ENCODE measurements at regions not wholly inside any gene's neighbourhood (a gene's known extent, or its start where the extent isn't known, plus 50 kb on each side); places are given as distances from the start of the nearest gene placed in this dataset.

DNA sequence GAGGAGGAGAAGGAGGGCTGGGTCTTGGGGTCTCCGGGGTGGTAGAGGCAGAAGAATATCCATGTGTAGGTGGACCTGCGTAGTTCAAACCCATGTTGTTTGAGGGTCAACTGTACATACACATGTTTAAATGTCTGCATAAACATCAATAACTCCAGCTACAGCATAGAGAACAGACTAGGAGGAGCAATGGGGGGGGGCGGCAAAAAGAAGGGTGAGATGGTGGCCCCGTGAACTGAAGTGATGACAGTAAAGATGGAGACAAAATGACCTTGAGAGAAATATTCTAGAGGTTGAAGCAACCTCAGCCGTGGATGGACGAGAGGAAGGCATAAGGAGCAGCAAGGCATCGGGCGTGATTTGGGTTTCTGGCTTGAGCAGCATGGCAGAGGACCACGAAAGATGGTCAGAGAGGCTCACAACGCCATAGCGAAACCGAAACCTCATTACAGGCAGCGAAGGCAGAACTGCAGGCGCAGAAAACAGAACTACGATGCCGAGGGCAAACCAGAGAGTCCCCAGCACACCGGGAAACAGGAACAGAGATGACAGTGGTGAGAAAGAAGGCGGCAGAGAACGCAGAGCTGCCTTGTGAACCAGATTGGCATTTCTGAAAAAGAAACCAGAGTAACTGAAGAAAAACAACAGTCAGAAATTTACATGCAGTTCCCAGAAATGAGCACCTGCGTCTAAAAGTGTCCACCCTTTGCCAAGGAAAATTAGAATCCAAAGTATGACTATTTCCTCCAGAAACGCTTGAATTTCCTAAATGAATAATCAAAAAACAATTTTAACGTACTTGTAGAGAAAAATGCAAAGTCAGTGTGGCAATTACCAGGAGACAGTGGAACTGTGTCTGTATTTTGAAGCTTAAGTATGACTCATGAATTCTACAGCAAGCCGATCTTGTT is 50.3 kb upstream of the ENPP6 start:
- Histone ChIP-seq H4K5ac (ENCODE audit: low read depth, low read length) (peak overlapping the region; percentile 42), H4K91ac (ENCODE audit: insufficient read depth, low read depth, low read length) (peak overlapping the region; percentile 88), H2BK120ac (ENCODE audit: low read depth, low read length) (peak overlapping the region; percentile 95), H3K4me1 (ENCODE audit: control insufficient read depth, insufficient read depth, low read length) (peaks cover 13% of the 10 kb centered on the region), H2AFZ (replicated peaks; ENCODE audit: low read length, poor library complexity) (peak overlapping the region; percentile 86), H3K4me2 (ENCODE audit: low read depth, low read length) (peak overlapping the region; percentile 70), H3K27ac (ENCODE audit: insufficient read depth, low read length) (peak overlapping the region; percentile 80), H3K56ac (ENCODE audit: extremely low read depth, insufficient read depth, low read length) (no peak overlapping the region), H4K20me1 (ENCODE audit: insufficient read depth, low read length) (no peaks in the 10 kb centered on the region), H2BK15ac (ENCODE audit: low read depth, low read length) (peak overlapping the region; percentile 94; the same call in 2 of the 3 replicates), H3K9ac (ENCODE audit: low read depth, low read length) (peak overlapping the region; percentile 1; the same call in 1 of the 2 replicates), H3K9me3 (ENCODE audit: control insufficient read depth, insufficient read depth, low read length) (no peaks in the 10 kb centered on the region), H3K14ac (replicated peaks; ENCODE audit: low read depth, low read length) (peak overlapping the region; percentile 87), H3K18ac (ENCODE audit: low read depth, low read length) (peak overlapping the region; percentile 49), H3K36me3 (ENCODE audit: control insufficient read depth, insufficient read depth, low read length) (no peaks in the 10 kb centered on the region), H3K9me1 (ENCODE audit: insufficient read depth, low read length) (peaks cover 6% of the 10 kb centered on the region; the same call in 1 of the 2 replicates), H2AK9ac (replicated peaks; ENCODE audit: low read depth, low read length, poor library complexity) (peak overlapping the region; percentile 43), H3K79me1 (ENCODE audit: low read depth in 1 of 2, low read length in 2 of 2) (no peaks in the 10 kb centered on the region), H2AK5ac (ENCODE audit: low read depth, low read length) (peak overlapping the region; percentile 81), H2BK5ac (ENCODE audit: low read depth, low read length, poor library complexity, severe bottlenecking) (peak overlapping the region; percentile 90), H3K27me3 (ENCODE audit: control insufficient read depth, insufficient read depth, low read length) (no peaks in the 10 kb centered on the region), H3K23ac (ENCODE audit: low read depth, low read length) (peak overlapping the region; percentile 64; the same call in 1 of the 2 replicates), H3K4ac (ENCODE audit: low read depth, low read length) (peak overlapping the region; percentile 94), H2BK20ac (ENCODE audit: low read depth, low read length) (peak overlapping the region; percentile 90), H3K4me3 (ENCODE audit: insufficient read depth, low read depth, low read length) (no peak overlapping the region), H4K8ac (ENCODE audit: low read depth in 2 of 2, low read length in 2 of 2) (peak overlapping the region; percentile 45 to 81; a peak in 3 of 4 replicates)
- ATAC-seq (ENCODE audit: low read depth): peak; percentile 77
- WGBS, 2 experiments (ENCODE audit: extremely low coverage in 2 of 2, insufficient read length in 1 of 2): 92% methylated on average over 10 of the region's 23 CpGs; no CpG with 5 or more reads in 1 of the 2 experiments
- dilution Hi-C loops (cut with HindIII; ENCODE audit: low sequenced_read_pairs, unreplicated experiment): no loop called here
- ChIA-PET POLR2A (ENCODE audit: unreplicated experiment) (interaction anchor here (0.6 kb wide), 1 partner anchor 196 kb away, joined by 3 read pairs; no protein-coding TSS in a partner anchor), CTCF (interaction anchor here (1.0 kb wide), 1 partner anchor 20 kb away, joined by 3 read pairs; no protein-coding TSS in a partner anchor)
- no TSS peak for BruUV-seq (replicated peaks)
- in situ Hi-C loops (cut with MboI; ENCODE audit: low sequenced_read_pairs): no loop called here
- DNase-seq: peak; percentile 97
- intact Hi-C loops (cut with micrococcal nuclease): loop anchor here (2.0 to 5.0 kb wide), 3 partner anchors 115 to 464 kb away; partner anchors contain the start of gene CENPU
- TF ChIP-seq RCOR1 (IDR thresholded peaks at IDR 0.05; ENCODE audit: insufficient replicate concordance, low read length): no peak
- TF ChIP-seq, protein P1, sequence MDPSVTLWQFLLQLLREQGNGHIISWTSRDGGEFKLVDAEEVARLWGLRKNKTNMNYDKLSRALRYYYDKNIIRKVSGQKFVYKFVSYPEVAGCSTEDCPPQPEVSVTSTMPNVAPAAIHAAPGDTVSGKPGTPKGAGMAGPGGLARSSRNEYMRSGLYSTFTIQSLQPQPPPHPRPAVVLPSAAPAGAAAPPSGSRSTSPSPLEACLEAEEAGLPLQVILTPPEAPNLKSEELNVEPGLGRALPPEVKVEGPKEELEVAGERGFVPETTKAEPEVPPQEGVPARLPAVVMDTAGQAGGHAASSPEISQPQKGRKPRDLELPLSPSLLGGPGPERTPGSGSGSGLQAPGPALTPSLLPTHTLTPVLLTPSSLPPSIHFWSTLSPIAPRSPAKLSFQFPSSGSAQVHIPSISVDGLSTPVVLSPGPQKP (IDR thresholded peaks at IDR 0.05; ENCODE audit: borderline replicate concordance, low read depth, low read length): no peak
- TF ChIP-seq RFX5 (IDR thresholded peaks at IDR 0.05; ENCODE audit: low read depth, low read length): no peak
- peak; percentile 23; the same call in 1 of the 2 replicates for TF ChIP-seq BHLHE40 (IDR thresholded peaks at IDR 0.05; ENCODE audit: low read depth, low read length)
- peak; percentile 83 for TF ChIP-seq CEBPB (IDR thresholded peaks at IDR 0.05; ENCODE audit: low read depth, low read length)
- TF ChIP-seq FOS (IDR thresholded peaks at IDR 0.05; ENCODE audit: low read depth, low read length): peak; percentile 90
- no peak for TF ChIP-seq USF2 (IDR thresholded peaks at IDR 0.05; ENCODE audit: low read depth, low read length)
- TF ChIP-seq MXI1 (IDR thresholded peaks at IDR 0.05; ENCODE audit: borderline replicate concordance, low read depth, low read length): no peak
- TF ChIP-seq MAFK (IDR thresholded peaks at IDR 0.05; ENCODE audit: low read depth, low read length): peak; percentile 84
- TF ChIP-seq RAD21 (IDR thresholded peaks at IDR 0.05; ENCODE audit: low read length): no peak
- TF ChIP-seq CHD1 (IDR thresholded peaks at IDR 0.05; ENCODE audit: low read depth, low read length): no peak
- TF ChIP-seq SMC3 (IDR thresholded peaks at IDR 0.05; ENCODE audit: low read depth, low read length): peak; percentile 17; the same call in 1 of the 2 replicates
- TF ChIP-seq POLR2A (IDR thresholded peaks at IDR 0.05; ENCODE audit: low read depth, low read length): no peak
- TF ChIP-seq MAZ (IDR thresholded peaks at IDR 0.05; ENCODE audit: borderline replicate concordance, low read depth, low read length): no peak
- peak; percentile 92 for TF ChIP-seq NFE2L2 (IDR thresholded peaks at IDR 0.05; ENCODE audit: low read depth, low read length)

Data from IMR-90 (cell line).